ENCODE measurements at regions not wholly inside any gene's neighbourhood (a gene's known extent, or its start where the extent isn't known, plus 50 kb on each side); places are given as distances from the start of the nearest gene placed in this dataset.

DNA sequence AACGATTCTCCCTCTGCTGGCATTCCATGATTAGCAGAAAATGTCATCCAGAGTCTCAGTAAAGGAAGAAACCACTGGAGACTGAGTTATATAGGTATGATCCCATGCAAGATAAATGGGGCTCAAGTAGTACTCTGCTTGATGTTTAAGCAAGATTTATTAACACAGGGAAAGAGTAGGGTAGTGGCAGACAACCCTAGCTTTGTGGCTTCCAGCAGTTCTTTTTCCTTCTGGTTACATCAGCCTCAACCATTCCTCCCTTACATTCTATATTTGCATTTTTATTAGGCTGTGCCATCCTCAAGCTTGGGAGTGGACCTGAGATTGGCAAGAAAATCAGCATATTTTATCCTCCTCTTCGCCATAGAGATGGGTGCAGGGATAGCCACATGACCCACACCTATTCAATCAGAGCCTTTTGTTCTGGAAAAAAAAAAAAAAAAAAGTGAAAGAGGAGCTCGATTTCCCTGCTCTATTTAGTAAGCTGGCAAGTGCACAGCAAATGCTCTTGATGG lies 402.1 kb downstream of the ZNF536 start:
- no peaks in the 10 kb centered on the region for H3K9me3 ChIP-seq
- DNase-seq (no peak), FAIRE-seq (no peak), ATAC-seq (no peak)
- no peaks in the 10 kb centered on the region for H3K27me3 ChIP-seq
- WGBS, 2 donors = 31 to 35% methylated on average over 3 of the region's 3 CpGs
- intact Hi-C loops (cut with DNase I) = no loop called here
- no peaks in the 10 kb centered on the region for H3K4me1 ChIP-seq
- TF ChIP-seq, protein P1, sequence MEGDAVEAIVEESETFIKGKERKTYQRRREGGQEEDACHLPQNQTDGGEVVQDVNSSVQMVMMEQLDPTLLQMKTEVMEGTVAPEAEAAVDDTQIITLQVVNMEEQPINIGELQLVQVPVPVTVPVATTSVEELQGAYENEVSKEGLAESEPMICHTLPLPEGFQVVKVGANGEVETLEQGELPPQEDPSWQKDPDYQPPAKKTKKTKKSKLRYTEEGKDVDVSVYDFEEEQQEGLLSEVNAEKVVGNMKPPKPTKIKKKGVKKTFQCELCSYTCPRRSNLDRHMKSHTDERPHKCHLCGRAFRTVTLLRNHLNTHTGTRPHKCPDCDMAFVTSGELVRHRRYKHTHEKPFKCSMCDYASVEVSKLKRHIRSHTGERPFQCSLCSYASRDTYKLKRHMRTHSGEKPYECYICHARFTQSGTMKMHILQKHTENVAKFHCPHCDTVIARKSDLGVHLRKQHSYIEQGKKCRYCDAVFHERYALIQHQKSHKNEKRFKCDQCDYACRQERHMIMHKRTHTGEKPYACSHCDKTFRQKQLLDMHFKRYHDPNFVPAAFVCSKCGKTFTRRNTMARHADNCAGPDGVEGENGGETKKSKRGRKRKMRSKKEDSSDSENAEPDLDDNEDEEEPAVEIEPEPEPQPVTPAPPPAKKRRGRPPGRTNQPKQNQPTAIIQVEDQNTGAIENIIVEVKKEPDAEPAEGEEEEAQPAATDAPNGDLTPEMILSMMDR (IDR thresholded peaks at IDR 0.05) = no peak
- no peaks in the 10 kb centered on the region for H3K36me3 ChIP-seq
- no peak overlapping the region for H3K27ac ChIP-seq
- H3K4me3 ChIP-seq = no peak overlapping the region

DNA sequence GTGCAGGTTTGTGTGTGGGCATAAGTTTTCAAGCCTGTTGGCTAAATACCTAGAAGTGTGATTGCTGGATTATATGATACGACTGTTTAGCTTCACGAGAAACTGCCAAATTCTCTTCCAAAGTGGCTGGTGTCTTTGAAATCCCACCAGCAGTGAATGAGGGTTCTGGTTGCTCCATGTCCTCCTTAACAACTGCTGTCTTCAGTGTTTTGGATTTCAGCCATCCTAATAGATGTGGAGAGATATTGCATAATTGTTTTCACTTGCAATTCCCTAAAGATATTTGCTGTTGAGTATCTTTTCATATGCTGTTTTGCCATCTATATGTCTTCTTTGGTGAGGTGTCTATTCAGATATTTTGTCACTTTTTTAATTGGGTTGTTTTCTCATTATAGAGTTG lies 390.5 kb downstream of the ZNF536 start:
- TF ChIP-seq, protein P1 (IDR thresholded peaks at IDR 0.05) = no peak
- 56 to 58% methylated on average over 2 of the region's 2 CpGs for WGBS, 2 donors
- Histone ChIP-seq H3K4me3 (no peak overlapping the region), H3K27ac (no peak overlapping the region), H3K27me3 (no peaks in the 10 kb centered on the region), H3K4me1 (no peaks in the 10 kb centered on the region), H3K36me3 (no peaks in the 10 kb centered on the region), H3K9me3 (no peaks in the 10 kb centered on the region)
- no peak for FAIRE-seq
- intact Hi-C loops (cut with DNase I) = no loop called here
- no peak for ATAC-seq
- no peak for DNase-seq

DNA sequence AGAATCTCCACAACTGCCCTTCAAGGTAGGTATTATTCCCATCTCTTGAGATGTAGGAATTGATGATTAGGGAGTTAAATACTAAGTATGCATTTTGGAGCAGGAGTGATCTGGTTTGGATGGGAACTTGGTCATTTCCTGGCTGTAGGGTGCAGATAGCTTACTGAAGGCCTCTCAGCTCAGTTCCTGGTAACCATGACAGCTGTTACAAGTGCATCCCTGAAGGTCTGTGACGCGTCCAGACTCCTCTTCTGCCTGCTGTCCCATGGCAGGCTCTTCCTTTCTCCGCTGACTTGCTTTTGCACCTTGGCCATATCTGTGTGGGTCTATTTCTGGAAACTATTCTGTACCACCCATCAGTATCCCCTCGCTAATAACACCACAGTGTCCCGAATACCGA lies 387.8 kb downstream of the ZNF536 start:
- intact Hi-C loops (cut with DNase I) = no loop called here
- no peaks in the 10 kb centered on the region for H3K36me3 ChIP-seq
- TF ChIP-seq, protein P1 (IDR thresholded peaks at IDR 0.05) = no peak
- H3K27ac ChIP-seq = no peak overlapping the region
- ATAC-seq (no peak), FAIRE-seq (no peak), DNase-seq (no peak)
- H3K27me3 ChIP-seq = no peaks in the 10 kb centered on the region
- no peaks in the 10 kb centered on the region for H3K9me3 ChIP-seq
- no peaks in the 10 kb centered on the region for H3K4me1 ChIP-seq
- H3K4me3 ChIP-seq = no peak overlapping the region
- WGBS, 2 donors = 80 to 90% methylated on average over 6 of the region's 6 CpGs

DNA sequence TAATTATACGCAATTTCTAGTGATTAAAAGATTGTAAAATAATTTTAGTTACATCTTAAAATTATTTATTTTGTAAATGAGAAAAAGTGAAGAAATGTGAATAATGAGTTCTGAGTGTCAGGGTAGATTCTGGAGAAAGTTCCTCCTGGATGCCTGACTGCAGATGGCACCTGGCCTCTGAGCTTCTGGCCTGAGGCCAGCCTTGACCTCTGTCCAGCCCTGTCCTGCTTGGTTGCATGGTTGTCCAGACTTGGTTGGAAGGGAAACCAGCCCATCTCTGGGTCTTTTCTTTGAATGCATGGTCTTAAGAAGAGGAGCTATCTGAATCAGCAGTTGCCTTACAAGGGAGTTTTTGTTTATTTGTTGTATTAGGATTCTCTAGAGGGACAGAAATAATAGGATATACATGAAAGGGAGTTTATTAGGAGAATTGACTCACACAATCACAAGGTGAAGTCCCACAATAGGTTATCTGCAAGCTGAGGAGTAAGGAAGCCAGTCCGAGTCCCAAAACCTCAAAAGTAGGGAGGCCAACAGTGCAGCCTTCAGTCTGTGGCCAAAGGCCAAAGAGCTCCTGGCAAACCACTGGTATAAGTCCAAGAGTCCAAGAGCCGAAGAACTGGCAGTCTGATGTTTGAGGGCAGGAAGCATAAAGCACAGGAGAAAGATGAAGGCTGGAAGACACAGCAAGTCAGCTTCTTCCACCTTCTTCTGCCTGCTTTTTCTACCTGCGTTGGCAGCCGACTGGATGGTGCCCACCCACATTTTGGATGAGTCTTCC lies 385.8 kb downstream of the ZNF536 start:
- no peak for FAIRE-seq
- intact Hi-C loops (cut with DNase I) = no loop called here
- Histone ChIP-seq H3K4me3 (no peak overlapping the region), H3K27me3 (no peaks in the 10 kb centered on the region), H3K4me1 (no peaks in the 10 kb centered on the region), H3K36me3 (no peaks in the 10 kb centered on the region), H3K27ac (no peak overlapping the region), H3K9me3 (no peaks in the 10 kb centered on the region)
- ATAC-seq = no peak
- TF ChIP-seq, protein P1 (IDR thresholded peaks at IDR 0.05) = no peak
- 70 to 71% methylated on average over 5 of the region's 5 CpGs for WGBS, 2 donors
- no peak for DNase-seq

DNA sequence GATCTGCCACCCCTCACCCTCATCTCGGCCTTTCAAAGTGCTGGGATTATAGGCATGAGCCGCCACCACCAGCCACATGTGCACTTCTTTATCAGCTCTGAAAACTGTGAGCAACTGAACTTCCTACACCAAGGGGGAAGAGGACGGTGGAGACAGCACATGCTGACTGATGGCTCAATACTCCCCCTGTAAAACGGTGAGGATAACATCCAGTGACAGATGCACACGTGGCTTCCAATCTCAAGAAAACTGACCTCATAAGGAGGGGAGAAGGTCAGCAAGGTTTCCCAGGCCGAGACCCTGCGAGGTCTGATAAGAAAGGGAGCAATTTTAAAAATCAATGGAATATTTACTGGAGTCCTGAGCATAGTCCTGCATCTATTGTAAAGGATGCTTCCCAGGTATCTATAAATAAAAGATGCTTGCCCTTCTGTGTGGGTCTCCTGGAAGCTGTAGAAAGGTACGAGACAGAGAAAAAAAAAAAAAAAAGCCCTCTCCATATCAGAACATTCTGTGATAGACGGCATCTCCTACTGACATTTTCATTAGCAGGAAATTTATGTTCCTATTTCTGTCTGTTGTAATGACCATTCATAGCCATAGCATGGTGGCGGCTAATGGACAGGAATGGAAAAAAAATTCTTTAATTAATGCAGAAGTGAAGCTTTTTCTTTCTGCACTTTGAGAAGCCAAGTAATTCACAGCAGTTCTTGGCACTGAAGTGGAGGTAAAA lies 385.1 kb downstream of the ZNF536 start:
- Histone ChIP-seq H3K4me1 (no peaks in the 10 kb centered on the region), H3K27ac (no peak overlapping the region), H3K4me3 (no peak overlapping the region), H3K36me3 (no peaks in the 10 kb centered on the region), H3K27me3 (no peaks in the 10 kb centered on the region), H3K9me3 (no peaks in the 10 kb centered on the region)
- ATAC-seq (no peak), FAIRE-seq (no peak), DNase-seq (no peak)
- intact Hi-C loops (cut with DNase I) = no loop called here
- TF ChIP-seq, protein P1 (IDR thresholded peaks at IDR 0.05) = no peak
- WGBS, 2 donors = 50 to 56% methylated on average over 10 of the region's 10 CpGs
